Esophagus muscularis mucosa (tissue), 3 donors: ENCODE measurements at regions not wholly inside any gene's neighbourhood (a gene's known extent, or its start where the extent isn't known, plus 50 kb on each side); places are given as distances from the start of the nearest gene placed in this dataset.

Source experiments
- POLR2A ChIP-seq: fragments of 450-650 bp; IDR thresholded peaks from one replicate; pipeline ENCODE4 v1.6.1; 2017; ENCODE audit warnings: antibody characterized with exemption, moderate library complexity, mild to moderate bottlenecking, low read depth
- POLR2AphosphoS5 ChIP-seq, 2 donors: sonication (generic); formaldehyde crosslinking; IDR thresholded peaks; one replicate each; pipeline ENCODE4 v1.6.1; 2017; ENCODE audit warnings: antibody characterized with exemption in 2 of 2
- TF ChIP-seq, protein P1 (sequence below), 3 experiments: fragments of 200-600 bp in 2 of 3; fragments of 450-650 bp in 1 of 3; sonication (generic) in 2 of 3; IDR thresholded peaks; one replicate each; pipeline ENCODE4 v1.5.1; 2017 to 2019; ENCODE audit warnings: antibody characterized with exemption in 3 of 3, mild to moderate bottlenecking in 2 of 3, moderate library complexity in 1 of 3

DNA sequence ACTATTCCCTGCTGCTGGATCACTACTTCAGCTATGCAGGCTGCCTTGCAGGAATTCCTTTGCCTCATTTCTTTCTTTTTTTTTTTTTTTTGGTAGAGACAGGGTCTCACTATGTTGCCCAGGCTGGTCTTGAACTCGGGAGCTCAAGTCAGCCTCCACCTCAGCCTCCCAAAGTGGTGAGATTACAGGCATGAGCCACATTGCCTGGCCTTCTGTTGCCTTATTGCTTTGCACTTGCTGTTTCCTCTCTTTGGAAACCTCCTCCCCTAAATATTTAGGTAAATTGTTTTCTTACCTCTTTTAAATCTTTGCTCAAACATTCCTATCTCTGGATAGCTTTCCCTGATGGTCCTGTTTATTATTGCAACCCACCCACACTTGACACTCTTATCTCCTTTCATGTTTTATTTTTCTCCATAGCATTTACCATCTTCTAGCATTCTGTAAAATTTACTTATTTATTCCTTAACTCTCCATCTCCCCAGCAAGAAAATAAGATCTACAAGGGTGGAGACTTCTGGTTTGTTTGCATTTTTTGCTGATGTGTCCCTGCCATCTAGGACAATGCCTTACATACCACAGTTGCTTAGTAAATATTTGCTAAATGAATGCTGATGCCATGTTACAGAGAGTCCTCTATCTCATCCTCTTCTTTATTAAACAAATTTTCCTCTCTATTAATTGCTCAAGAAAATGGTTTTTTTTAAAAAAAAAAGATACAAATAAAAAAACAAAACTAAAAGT, 134.8 kb downstream of the P2RY1 start:
- TF ChIP-seq, protein P1, sequence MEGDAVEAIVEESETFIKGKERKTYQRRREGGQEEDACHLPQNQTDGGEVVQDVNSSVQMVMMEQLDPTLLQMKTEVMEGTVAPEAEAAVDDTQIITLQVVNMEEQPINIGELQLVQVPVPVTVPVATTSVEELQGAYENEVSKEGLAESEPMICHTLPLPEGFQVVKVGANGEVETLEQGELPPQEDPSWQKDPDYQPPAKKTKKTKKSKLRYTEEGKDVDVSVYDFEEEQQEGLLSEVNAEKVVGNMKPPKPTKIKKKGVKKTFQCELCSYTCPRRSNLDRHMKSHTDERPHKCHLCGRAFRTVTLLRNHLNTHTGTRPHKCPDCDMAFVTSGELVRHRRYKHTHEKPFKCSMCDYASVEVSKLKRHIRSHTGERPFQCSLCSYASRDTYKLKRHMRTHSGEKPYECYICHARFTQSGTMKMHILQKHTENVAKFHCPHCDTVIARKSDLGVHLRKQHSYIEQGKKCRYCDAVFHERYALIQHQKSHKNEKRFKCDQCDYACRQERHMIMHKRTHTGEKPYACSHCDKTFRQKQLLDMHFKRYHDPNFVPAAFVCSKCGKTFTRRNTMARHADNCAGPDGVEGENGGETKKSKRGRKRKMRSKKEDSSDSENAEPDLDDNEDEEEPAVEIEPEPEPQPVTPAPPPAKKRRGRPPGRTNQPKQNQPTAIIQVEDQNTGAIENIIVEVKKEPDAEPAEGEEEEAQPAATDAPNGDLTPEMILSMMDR (IDR thresholded peaks at IDR 0.05) = no peak
- TF ChIP-seq POLR2A (no peak), POLR2AphosphoS5 (IDR thresholded peaks at IDR 0.05) (no peak)
